Prostate gland (tissue), 2 donors: ENCODE measurements at regions not wholly inside any gene's neighbourhood (a gene's known extent, or its start where the extent isn't known, plus 50 kb on each side); places are given as distances from the start of the nearest gene placed in this dataset.
"Not testable (repeated sequence)": the region's sequence is repeated elsewhere in the genome, so short reads cannot be mapped to it uniquely, and the experiment has no call there.

ENCODE experiments used
- DNase-seq: peaks from one replicate; pipeline ENCODE4 v3.0.0-alpha.2; 2019; ENCODE audit warnings: low spot score
- H3K27ac ChIP-seq, 2 donors: fragments of 200-600 bp; sonication (generic); 2 replicates each; pipeline ENCODE4 v1.5.1; 2017 to 2019
- H3K27me3 ChIP-seq: fragments of 200-600 bp; sonication (generic); replicated peaks from 2 replicates; pipeline ENCODE4 v1.5.1; 2019; ENCODE audit not compliant: insufficient read depth
- H3K36me3 ChIP-seq, 2 donors: fragments of 200-600 bp; sonication (generic); 1 replicate in 1 of 2; 2 replicates in 1 of 2; pipeline versions ENCODE4 v1.5.1 to v1.8.1; 2017 to 2019
- H3K4me1 ChIP-seq: fragments of 200-600 bp; sonication (generic); replicated peaks from 2 replicates; pipeline ENCODE4 v1.5.1; 2019
- H3K4me3 ChIP-seq, 2 donors: fragments of 200-600 bp; sonication (generic); 2 replicates each; pipeline ENCODE4 v1.5.1; 2017 to 2019
- H3K9me3 ChIP-seq: fragments of 200-600 bp; sonication (generic); 2 replicates; pipeline ENCODE4 v1.5.1; 2017
- CTCF ChIP-seq, 4 experiments: fragments of 200-600 bp in 2 of 4; fragments of 450-650 bp in 2 of 4; sonication (generic) in 2 of 4; IDR thresholded peaks; 1 replicate in 3 of 4; 2 replicates in 1 of 4; pipeline ENCODE4 v1.5.1; 2016 to 2019; ENCODE audit warnings: antibody characterized with exemption in 4 of 4, mild to moderate bottlenecking in 2 of 4, moderate library complexity in 2 of 4
- POLR2A ChIP-seq: fragments of 450-650 bp; IDR thresholded peaks from one replicate; pipeline ENCODE4 v1.6.1; 2016; ENCODE audit warnings: antibody characterized with exemption, mild to moderate bottlenecking
- POLR2AphosphoS5 ChIP-seq: sonication (generic); formaldehyde crosslinking; IDR thresholded peaks from one replicate; pipeline ENCODE4 v1.6.1; 2017; ENCODE audit warnings: antibody characterized with exemption
- WGBS: methylation state at CpG from one replicate; pipeline ENCODE4 v1.1.5; 2018; 5-methylcytosine and 5-hydroxymethylcytosine counted together
- intact Hi-C: fragments of 100-400 bp; cut with DNase I; formaldehyde crosslinking; loops from one replicate; pipeline ENCODE4 v1.14.2; 2022

GRCh38 chr12:131363841-131364495 lies 346.9 kb upstream of the SFSWAP start:
- H3K36me3 ChIP-seq: no peaks in the 10 kb centered on the region
- 67% methylated on average over 13 of the region's 14 CpGs for WGBS

GRCh38 chr12:131364903-131365820 lies 345.7 kb upstream of the SFSWAP start:
- H3K27me3 ChIP-seq: no peaks in the 10 kb centered on the region
- H3K4me3 ChIP-seq: no peak overlapping the region
- TF ChIP-seq CTCF (IDR thresholded peaks at IDR 0.05) (no peak), POLR2AphosphoS5 (no peak)
- no peaks in the 10 kb centered on the region for H3K4me1 ChIP-seq
- no peak overlapping the region for H3K27ac ChIP-seq
- intact Hi-C loops: no loop called here
- H3K9me3 ChIP-seq: no peaks in the 10 kb centered on the region
- WGBS: 87% methylated on average over 12 of the region's 12 CpGs
- no peak for DNase-seq
- no peaks in the 10 kb centered on the region for H3K36me3 ChIP-seq

More at GRCh38 chr12:131363841-131364495, 346.9 kb upstream of the SFSWAP start:
- TF ChIP-seq CTCF (IDR thresholded peaks at IDR 0.05): no peak
- TF ChIP-seq POLR2A: no peak
- no peak for TF ChIP-seq POLR2AphosphoS5
- Histone ChIP-seq H3K27ac (no peak overlapping the region), H3K27me3 (no peaks in the 10 kb centered on the region), H3K9me3 (no peaks in the 10 kb centered on the region), H3K4me1 (no peaks in the 10 kb centered on the region), H3K4me3 (no peak overlapping the region)
- intact Hi-C loops: no loop called here
- no peak for DNase-seq

GRCh38 chr12:131365821-131366260 lies 345.0 kb upstream of the SFSWAP start:
- Histone ChIP-seq H3K36me3 (no peaks in the 10 kb centered on the region), H3K27ac (no peak overlapping the region), H3K27me3 (no peaks in the 10 kb centered on the region), H3K4me1 (no peaks in the 10 kb centered on the region), H3K4me3 (no peak overlapping the region), H3K9me3 (no peaks in the 10 kb centered on the region)
- DNase-seq: no peak
- TF ChIP-seq CTCF (IDR thresholded peaks at IDR 0.05) (no peak), POLR2AphosphoS5 (no peak), POLR2A (no peak)
- intact Hi-C loops: no loop called here
- 72% methylated on average over 15 of the region's 15 CpGs for WGBS

- TF ChIP-seq CTCF (IDR thresholded peaks at IDR 0.05) (no peak), POLR2AphosphoS5 (no peak), POLR2A (no peak)
- WGBS: 62% methylated on average over 10 of the region's 11 CpGs
Observed at GRCh38 chr12:131366261-131366871, 344.5 kb upstream of the SFSWAP start.

GRCh38 chr12:131367067-131367982 lies 343.6 kb upstream of the SFSWAP start:
- H3K4me3 ChIP-seq, H3K4me1 ChIP-seq, H3K36me3 ChIP-seq, H3K27me3 ChIP-seq, DNase-seq, intact Hi-C loops, H3K9me3 ChIP-seq, H3K27ac ChIP-seq: not testable (repeated sequence)
- 94% methylated on average over 12 of the region's 27 CpGs for WGBS

More at GRCh38 chr12:131366261-131366871, 344.5 kb upstream of the SFSWAP start:
- intact Hi-C loops: no loop called here
- H3K36me3 ChIP-seq: no peaks in the 10 kb centered on the region
- no peak overlapping the region for H3K4me3 ChIP-seq
- no peak for DNase-seq
- no peaks in the 10 kb centered on the region for H3K9me3 ChIP-seq
- H3K27ac ChIP-seq: no peak overlapping the region
- no peaks in the 10 kb centered on the region for H3K4me1 ChIP-seq
- no peaks in the 10 kb centered on the region for H3K27me3 ChIP-seq
